OCI-LY1 (cell line): ENCODE measurements at regions not wholly inside any gene's neighbourhood (a gene's known extent, or its start where the extent isn't known, plus 50 kb on each side); places are given as distances from the start of the nearest gene placed in this dataset.

Experiments
- CTCF ChIP-seq: fragments of 200-600 bp; sonication (generic), shearing (Covaris generic); IDR thresholded peaks from 2 replicates; pipeline ENCODE4 v1.5.1; 2017; ENCODE audit warnings: mild to moderate bottlenecking, antibody characterized with exemption, low read length, moderate library complexity, mixed read lengths
- EZH2 ChIP-seq: fragments of 200-600 bp; sonication (generic), shearing (Covaris generic); IDR thresholded peaks from 2 replicates; pipeline ENCODE4 v1.8.0; 2017; ENCODE audit warnings: borderline replicate concordance, mixed run types, mild to moderate bottlenecking, antibody characterized with exemption, low read length, moderate library complexity, mixed read lengths

- TF ChIP-seq EZH2 (no peak), CTCF (no peak)
Observed at GRCh38 chr11:11016068-11016467, 158.2 kb upstream of the ZBED5 start.
